ENCODE measurements at regions not wholly inside any gene's neighbourhood (a gene's known extent, or its start where the extent isn't known, plus 50 kb on each side); places are given as distances from the start of the nearest gene placed in this dataset.

DNA sequence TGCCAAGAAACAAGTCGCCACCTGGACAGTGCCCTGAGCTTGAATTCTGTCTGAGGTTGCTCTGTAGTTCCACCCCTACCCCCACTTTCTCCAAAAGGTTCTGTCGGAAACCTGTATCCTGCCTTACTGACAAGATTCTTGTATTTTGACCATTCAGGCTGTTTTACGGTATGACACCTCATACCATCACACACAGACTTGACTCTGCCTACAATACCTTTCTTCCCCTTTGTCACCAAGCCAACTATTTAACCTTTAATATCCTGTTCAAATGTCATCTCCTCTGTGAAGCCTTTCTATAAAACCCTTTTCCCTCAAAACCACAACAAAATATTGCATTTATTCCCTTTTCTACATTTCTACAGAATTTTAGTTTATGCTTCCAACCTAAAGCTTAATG is 161.9 kb downstream of the VSIG4 start (continued):
- TF ChIP-seq, protein P1, sequence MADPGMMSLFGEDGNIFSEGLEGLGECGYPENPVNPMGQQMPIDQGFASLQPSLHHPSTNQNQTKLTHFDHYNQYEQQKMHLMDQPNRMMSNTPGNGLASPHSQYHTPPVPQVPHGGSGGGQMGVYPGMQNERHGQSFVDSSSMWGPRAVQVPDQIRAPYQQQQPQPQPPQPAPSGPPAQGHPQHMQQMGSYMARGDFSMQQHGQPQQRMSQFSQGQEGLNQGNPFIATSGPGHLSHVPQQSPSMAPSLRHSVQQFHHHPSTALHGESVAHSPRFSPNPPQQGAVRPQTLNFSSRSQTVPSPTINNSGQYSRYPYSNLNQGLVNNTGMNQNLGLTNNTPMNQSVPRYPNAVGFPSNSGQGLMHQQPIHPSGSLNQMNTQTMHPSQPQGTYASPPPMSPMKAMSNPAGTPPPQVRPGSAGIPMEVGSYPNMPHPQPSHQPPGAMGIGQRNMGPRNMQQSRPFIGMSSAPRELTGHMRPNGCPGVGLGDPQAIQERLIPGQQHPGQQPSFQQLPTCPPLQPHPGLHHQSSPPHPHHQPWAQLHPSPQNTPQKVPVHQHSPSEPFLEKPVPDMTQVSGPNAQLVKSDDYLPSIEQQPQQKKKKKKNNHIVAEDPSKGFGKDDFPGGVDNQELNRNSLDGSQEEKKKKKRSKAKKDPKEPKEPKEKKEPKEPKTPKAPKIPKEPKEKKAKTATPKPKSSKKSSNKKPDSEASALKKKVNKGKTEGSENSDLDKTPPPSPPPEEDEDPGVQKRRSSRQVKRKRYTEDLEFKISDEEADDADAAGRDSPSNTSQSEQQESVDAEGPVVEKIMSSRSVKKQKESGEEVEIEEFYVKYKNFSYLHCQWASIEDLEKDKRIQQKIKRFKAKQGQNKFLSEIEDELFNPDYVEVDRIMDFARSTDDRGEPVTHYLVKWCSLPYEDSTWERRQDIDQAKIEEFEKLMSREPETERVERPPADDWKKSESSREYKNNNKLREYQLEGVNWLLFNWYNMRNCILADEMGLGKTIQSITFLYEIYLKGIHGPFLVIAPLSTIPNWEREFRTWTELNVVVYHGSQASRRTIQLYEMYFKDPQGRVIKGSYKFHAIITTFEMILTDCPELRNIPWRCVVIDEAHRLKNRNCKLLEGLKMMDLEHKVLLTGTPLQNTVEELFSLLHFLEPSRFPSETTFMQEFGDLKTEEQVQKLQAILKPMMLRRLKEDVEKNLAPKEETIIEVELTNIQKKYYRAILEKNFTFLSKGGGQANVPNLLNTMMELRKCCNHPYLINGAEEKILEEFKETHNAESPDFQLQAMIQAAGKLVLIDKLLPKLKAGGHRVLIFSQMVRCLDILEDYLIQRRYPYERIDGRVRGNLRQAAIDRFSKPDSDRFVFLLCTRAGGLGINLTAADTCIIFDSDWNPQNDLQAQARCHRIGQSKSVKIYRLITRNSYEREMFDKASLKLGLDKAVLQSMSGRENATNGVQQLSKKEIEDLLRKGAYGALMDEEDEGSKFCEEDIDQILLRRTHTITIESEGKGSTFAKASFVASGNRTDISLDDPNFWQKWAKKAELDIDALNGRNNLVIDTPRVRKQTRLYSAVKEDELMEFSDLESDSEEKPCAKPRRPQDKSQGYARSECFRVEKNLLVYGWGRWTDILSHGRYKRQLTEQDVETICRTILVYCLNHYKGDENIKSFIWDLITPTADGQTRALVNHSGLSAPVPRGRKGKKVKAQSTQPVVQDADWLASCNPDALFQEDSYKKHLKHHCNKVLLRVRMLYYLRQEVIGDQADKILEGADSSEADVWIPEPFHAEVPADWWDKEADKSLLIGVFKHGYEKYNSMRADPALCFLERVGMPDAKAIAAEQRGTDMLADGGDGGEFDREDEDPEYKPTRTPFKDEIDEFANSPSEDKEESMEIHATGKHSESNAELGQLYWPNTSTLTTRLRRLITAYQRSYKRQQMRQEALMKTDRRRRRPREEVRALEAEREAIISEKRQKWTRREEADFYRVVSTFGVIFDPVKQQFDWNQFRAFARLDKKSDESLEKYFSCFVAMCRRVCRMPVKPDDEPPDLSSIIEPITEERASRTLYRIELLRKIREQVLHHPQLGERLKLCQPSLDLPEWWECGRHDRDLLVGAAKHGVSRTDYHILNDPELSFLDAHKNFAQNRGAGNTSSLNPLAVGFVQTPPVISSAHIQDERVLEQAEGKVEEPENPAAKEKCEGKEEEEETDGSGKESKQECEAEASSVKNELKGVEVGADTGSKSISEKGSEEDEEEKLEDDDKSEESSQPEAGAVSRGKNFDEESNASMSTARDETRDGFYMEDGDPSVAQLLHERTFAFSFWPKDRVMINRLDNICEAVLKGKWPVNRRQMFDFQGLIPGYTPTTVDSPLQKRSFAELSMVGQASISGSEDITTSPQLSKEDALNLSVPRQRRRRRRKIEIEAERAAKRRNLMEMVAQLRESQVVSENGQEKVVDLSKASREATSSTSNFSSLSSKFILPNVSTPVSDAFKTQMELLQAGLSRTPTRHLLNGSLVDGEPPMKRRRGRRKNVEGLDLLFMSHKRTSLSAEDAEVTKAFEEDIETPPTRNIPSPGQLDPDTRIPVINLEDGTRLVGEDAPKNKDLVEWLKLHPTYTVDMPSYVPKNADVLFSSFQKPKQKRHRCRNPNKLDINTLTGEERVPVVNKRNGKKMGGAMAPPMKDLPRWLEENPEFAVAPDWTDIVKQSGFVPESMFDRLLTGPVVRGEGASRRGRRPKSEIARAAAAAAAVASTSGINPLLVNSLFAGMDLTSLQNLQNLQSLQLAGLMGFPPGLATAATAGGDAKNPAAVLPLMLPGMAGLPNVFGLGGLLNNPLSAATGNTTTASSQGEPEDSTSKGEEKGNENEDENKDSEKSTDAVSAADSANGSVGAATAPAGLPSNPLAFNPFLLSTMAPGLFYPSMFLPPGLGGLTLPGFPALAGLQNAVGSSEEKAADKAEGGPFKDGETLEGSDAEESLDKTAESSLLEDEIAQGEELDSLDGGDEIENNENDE (IDR thresholded peaks at IDR 0.05; ENCODE audit: insufficient replicate concordance, low read length): no peak
- TF ChIP-seq NRF1 (IDR thresholded peaks at IDR 0.05; ENCODE audit: low read depth, low read length) (no peak), EGR1 (IDR thresholded peaks at IDR 0.05; ENCODE audit: borderline replicate concordance, low read depth, low read length) (no peak), CREB1 (IDR thresholded peaks at IDR 0.05) (no peak), CBX5 (IDR thresholded peaks at IDR 0.05; ENCODE audit: low read depth, low read length) (no peak), TAF7 (optimal IDR thresholded peaks at IDR 0.05; ENCODE audit: borderline replicate concordance, low read depth, low read length) (no peak)

Measured in H1 (cell line).